Right lobe of liver (tissue), 6 donors: ENCODE measurements at regions not wholly inside any gene's neighbourhood (a gene's known extent, or its start where the extent isn't known, plus 50 kb on each side); places are given as distances from the start of the nearest gene placed in this dataset.

Experiments
- ATAC-seq, 4 donors: fragments of 200-7000 bp; cut with Tn5 transposase; one replicate each; pipeline ENCODE4 v1.9.1; 2020; ENCODE audit warnings: mild to moderate bottlenecking in 4 of 4, moderate library complexity in 4 of 4
- DNase-seq, 3 donors: peaks; one replicate each; pipeline ENCODE4 v3.0.0-alpha.2; 2020
- H3K27ac ChIP-seq, 3 donors: fragments of 200-600 bp; one replicate each; pipeline ENCODE4 v1.8.0; 2022
- H3K27me3 ChIP-seq, 2 donors: fragments of 200-600 bp; one replicate each; pipeline ENCODE4 v1.8.0; 2022
- H3K36me3 ChIP-seq, 4 donors: fragments of 200-600 bp; sonication (generic) in 1 of 4; one replicate each; pipeline versions ENCODE4 v1.5.1 to v1.8.0; 2017 to 2022; ENCODE audit warnings: control low read depth in 1 of 4
- H3K4me1 ChIP-seq, 4 donors: fragments of 200-600 bp; sonication (generic) in 1 of 4; one replicate each; pipeline versions ENCODE4 v1.5.1 to v1.8.0; 2017 to 2022; ENCODE audit warnings: control low read depth in 1 of 4
- H3K4me3 ChIP-seq, 3 donors: fragments of 200-600 bp; one replicate each; pipeline ENCODE4 v1.8.0; 2022
- H3K9me3 ChIP-seq, 4 donors: fragments of 200-600 bp; sonication (generic) in 1 of 4; one replicate each; pipeline versions ENCODE4 v1.5.1 to v1.8.0; 2017 to 2022; ENCODE audit warnings: control low read depth in 1 of 4
- POLR2A ChIP-seq: fragments of 450-650 bp; IDR thresholded peaks from one replicate; pipeline ENCODE4 v1.6.1; 2017; ENCODE audit warnings: antibody characterized with exemption, mild to moderate bottlenecking
- WGBS: methylation state at CpG from one replicate; pipeline ENCODE4 v1.1.6; 2018; ENCODE audit warnings: low coverage, low lambda C conversion rate; ENCODE audit not compliant: insufficient coverage; ENCODE audit errors: missing lambda C conversion rate; 5-methylcytosine and 5-hydroxymethylcytosine counted together
- intact Hi-C, 2 donors: fragments of 100-400 bp; cut with DNase I; formaldehyde crosslinking; loops; one replicate each; pipeline versions ENCODE4 v1.11.2 to v1.14.1; 2022
- TF ChIP-seq, protein P1 (sequence below), 4 donors: fragments of 200-600 bp in 3 of 4; fragments of 450-650 bp in 1 of 4; IDR thresholded peaks; one replicate each; pipeline versions ENCODE4 v1.5.1 to v1.8.0; 2016 to 2022; ENCODE audit warnings: antibody characterized with exemption in 4 of 4, mild to moderate bottlenecking in 2 of 4
- donor health status: DM: no; HTN: yes; CAD: no.
- donor health status: DM: no; HTN: no; CAD: no.
- donor health status: DM: no; HTN: no; CAD: no.
- donor health status: DM: no; HTN: yes; CAD: no.
- donor health status: DM: no; HTN: yes; CAD: no.

DNA sequence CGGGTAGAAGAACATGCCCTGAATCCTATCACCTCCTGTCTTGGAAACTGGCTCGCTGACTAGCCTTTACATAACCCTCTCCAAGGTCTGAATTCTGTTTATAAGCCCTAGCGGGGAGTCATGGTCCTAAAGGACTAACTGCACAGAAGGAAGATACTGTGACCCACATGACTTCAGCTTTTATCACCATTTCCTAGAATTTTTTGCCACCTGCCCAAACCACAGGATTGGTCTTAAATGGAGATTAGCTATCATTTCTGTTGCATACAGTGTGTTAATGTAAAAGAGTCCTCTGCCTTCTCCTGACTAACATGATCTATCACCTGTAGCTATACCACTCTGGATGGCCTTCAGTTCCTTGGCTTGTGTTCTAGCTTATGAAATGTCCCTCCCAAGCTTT, 319.2 kb downstream of the DUSP6 start:
- Histone ChIP-seq H3K4me3 (no peak overlapping the region), H3K36me3 (no peaks in the 10 kb centered on the region), H3K9me3 (no peaks in the 10 kb centered on the region), H3K4me1 (no peaks in the 10 kb centered on the region), H3K27me3 (no peaks in the 10 kb centered on the region), H3K27ac (no peak overlapping the region)
- WGBS: no CpG with 5 or more reads among the region's 3 CpGs
- TF ChIP-seq, protein P1, sequence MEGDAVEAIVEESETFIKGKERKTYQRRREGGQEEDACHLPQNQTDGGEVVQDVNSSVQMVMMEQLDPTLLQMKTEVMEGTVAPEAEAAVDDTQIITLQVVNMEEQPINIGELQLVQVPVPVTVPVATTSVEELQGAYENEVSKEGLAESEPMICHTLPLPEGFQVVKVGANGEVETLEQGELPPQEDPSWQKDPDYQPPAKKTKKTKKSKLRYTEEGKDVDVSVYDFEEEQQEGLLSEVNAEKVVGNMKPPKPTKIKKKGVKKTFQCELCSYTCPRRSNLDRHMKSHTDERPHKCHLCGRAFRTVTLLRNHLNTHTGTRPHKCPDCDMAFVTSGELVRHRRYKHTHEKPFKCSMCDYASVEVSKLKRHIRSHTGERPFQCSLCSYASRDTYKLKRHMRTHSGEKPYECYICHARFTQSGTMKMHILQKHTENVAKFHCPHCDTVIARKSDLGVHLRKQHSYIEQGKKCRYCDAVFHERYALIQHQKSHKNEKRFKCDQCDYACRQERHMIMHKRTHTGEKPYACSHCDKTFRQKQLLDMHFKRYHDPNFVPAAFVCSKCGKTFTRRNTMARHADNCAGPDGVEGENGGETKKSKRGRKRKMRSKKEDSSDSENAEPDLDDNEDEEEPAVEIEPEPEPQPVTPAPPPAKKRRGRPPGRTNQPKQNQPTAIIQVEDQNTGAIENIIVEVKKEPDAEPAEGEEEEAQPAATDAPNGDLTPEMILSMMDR (IDR thresholded peaks at IDR 0.05): no peak
- no peak for TF ChIP-seq POLR2A
- DNase-seq (no peak), ATAC-seq (no peak)
- intact Hi-C loops: no loop called here

DNA sequence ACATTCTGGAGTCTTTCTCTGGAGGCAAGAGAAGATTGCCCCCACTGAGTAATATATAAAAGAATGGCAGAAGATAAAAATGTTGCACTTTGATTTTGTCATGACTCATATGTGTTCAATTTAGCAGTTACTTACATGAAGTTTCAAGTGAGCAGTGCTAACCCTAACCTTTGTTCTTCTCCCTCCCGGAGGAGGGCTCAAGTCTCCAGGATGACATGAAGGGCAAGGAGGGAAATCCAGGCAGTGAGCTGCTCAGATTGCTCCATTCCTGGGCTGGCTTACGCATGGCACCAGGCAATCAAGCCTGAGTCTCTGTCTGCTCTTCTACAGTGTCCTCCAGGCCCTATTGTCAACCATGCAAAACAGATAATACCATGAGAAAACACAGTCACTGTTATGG, 322.3 kb downstream of the DUSP6 start:
- H3K9me3 ChIP-seq: no peaks in the 10 kb centered on the region
- H3K27ac ChIP-seq: no peak overlapping the region
- no peaks in the 10 kb centered on the region for H3K36me3 ChIP-seq
- no peak for DNase-seq
- no peak overlapping the region for H3K4me3 ChIP-seq
- WGBS: 100% methylated on average over 2 of the region's 2 CpGs
- intact Hi-C loops: no loop called here
- H3K4me1 ChIP-seq: no peaks in the 10 kb centered on the region
- no peak for ATAC-seq
- no peak for TF ChIP-seq POLR2A
- TF ChIP-seq, protein P1 (IDR thresholded peaks at IDR 0.05): no peak
- no peaks in the 10 kb centered on the region for H3K27me3 ChIP-seq

DNA sequence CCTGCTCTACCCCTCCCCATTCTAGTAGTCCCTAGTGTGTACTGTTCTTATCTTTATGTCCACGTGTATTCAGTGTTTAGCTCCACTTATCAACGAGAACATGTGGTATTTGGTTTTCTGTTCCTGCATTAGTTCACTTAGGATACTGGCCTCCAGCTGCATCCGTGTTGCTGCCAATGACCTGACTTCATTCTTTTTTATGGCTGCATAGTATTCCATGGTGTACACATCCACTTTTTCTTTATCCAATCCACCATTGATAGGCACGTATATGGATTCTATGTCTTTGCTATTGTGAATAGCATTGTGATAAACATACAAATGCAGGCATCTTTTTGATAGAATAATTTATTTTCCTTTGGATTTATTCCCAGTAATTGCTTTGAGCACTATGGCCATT, 327.7 kb downstream of the DUSP6 start:
- no peak for TF ChIP-seq POLR2A
- TF ChIP-seq, protein P1 (IDR thresholded peaks at IDR 0.05): no peak
- Histone ChIP-seq H3K27me3 (no peaks in the 10 kb centered on the region), H3K4me1 (no peaks in the 10 kb centered on the region), H3K9me3 (no peaks in the 10 kb centered on the region), H3K4me3 (no peak overlapping the region), H3K27ac (no peak overlapping the region), H3K36me3 (no peaks in the 10 kb centered on the region)
- DNase-seq (no peak), ATAC-seq (no peak)
- 40% methylated on average over 4 of the region's 4 CpGs for WGBS
- intact Hi-C loops: no loop called here

DNA sequence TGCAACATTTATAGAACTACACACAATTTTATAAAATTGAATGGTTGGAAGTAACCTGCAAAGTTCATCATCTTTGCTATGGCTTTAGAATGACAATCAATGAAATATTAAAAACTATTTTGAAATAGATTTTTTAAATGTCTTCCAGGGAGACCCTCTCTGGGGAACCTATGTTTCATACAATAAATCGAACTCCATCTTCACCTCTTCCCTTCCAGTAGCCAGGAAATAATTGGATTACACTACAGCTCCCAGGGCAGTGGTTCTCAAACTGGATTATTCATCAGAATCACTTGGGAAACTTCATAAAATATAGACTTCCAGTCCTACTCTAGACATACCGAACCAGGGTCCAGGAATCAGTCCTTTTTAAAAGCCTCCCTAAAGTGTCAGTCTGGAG, 328.4 kb downstream of the DUSP6 start:
- H3K4me3 ChIP-seq: no peak overlapping the region
- no peaks in the 10 kb centered on the region for H3K27me3 ChIP-seq
- WGBS: 63% methylated on average over 2 of the region's 2 CpGs
- no peaks in the 10 kb centered on the region for H3K36me3 ChIP-seq
- no peaks in the 10 kb centered on the region for H3K4me1 ChIP-seq
- ATAC-seq: no peak
- DNase-seq: no peak
- no peaks in the 10 kb centered on the region for H3K9me3 ChIP-seq
- TF ChIP-seq POLR2A: no peak
- TF ChIP-seq, protein P1 (IDR thresholded peaks at IDR 0.05): no peak
- intact Hi-C loops: no loop called here
- no peak overlapping the region for H3K27ac ChIP-seq

DNA sequence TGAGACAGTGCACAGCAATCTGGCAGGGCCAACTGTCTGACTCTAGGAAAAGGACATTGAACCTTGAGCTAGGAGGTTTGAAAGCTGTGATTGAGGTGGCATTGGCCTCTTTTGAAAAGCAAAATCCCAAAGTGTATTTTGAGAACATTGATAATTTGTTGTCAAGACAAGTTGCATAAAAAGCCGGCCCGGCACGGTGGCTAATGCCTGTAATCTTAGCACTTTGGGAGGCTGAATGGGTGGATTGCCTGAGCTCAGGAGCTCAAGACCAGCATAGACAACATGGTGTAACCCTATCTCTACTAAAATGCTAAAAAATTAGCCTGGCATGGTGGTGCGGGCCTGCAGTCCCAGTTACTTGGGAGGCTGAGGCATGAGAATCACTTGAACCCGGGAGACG, 331.6 kb downstream of the DUSP6 start:
- intact Hi-C loops: no loop called here
- Histone ChIP-seq H3K4me3 (no peak overlapping the region), H3K36me3 (no peaks in the 10 kb centered on the region), H3K27ac (no peak overlapping the region), H3K9me3 (no peaks in the 10 kb centered on the region), H3K4me1 (no peaks in the 10 kb centered on the region), H3K27me3 (no peaks in the 10 kb centered on the region)
- WGBS: 96% methylated on average over 4 of the region's 6 CpGs
- TF ChIP-seq, protein P1 (IDR thresholded peaks at IDR 0.05): no peak
- no peak for TF ChIP-seq POLR2A
- DNase-seq (no peak), ATAC-seq (no peak)
